K562 (cell line): ENCODE measurements at regions not wholly inside any gene's neighbourhood (a gene's known extent, or its start where the extent isn't known, plus 50 kb on each side); places are given as distances from the start of the nearest gene placed in this dataset.

ENCODE experiments used
- CHD7 ChIP-seq: fragments of 200-600 bp; sonication (generic); IDR thresholded peaks from one replicate; pipeline ENCODE4 v1.6.1; 2012; ENCODE audit warnings: mild to moderate bottlenecking, low read depth, low read length, inconsistent platforms
- HDGF ChIP-seq: fragments of 450-650 bp; IDR thresholded peaks from 2 replicates; pipeline ENCODE4 v1.6.1; 2016
- KDM4B ChIP-seq, 2 experiments: fragments of 450-650 bp in 1 of 2; sonication (generic) in 1 of 2; IDR thresholded peaks; 2 replicates each; pipeline ENCODE4 v1.6.1; 2016 to 2017; ENCODE audit warnings: borderline replicate concordance in 2 of 2, antibody characterized with exemption in 1 of 2, low read depth in 1 of 2, mild to moderate bottlenecking in 1 of 2
- NRF1 ChIP-seq, 2 experiments: fragments of 450-650 bp; IDR thresholded peaks in 1 of 2; conservative IDR thresholded peaks in 1 of 2; 2 replicates each; pipeline ENCODE4 v1.6.1; 2014; ENCODE audit warnings: mild to moderate bottlenecking in 2 of 2
- THRAP3 ChIP-seq: fragments of 450-650 bp; IDR thresholded peaks from 2 replicates; pipeline ENCODE4 v1.6.1; 2016; ENCODE audit warnings: mild to moderate bottlenecking, inconsistent platforms, borderline replicate concordance

DNA sequence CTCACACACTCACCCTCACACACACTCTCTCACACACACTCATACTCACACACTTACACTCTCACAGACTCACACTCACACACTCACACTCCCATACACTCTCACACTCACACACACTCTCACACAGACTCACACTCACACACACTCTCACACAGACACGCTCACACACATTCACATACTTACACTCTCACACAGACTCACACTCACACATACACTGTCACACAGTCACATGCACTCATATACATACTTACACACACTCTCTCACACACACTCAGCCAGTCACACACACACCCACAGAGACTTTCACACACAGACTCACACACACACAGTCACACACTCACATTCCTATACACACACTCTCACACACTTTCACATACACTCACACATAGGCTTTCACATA lies 1478.8 kb downstream of the BRD1 start (continued):
- TF ChIP-seq CHD7 (no peak), HDGF (no peak), NRF1 (conservative IDR thresholded peaks at IDR 0.05 in 1 of 2, IDR thresholded peaks at IDR 0.05 in 1 of 2) (no peak), KDM4B (IDR thresholded peaks at IDR 0.05; ENCODE audit: borderline replicate concordance in 2 of 2, low read depth in 1 of 2) (no peak), THRAP3 (no peak)
